K562 (cell line): ENCODE measurements at regions not wholly inside any gene's neighbourhood (a gene's known extent, or its start where the extent isn't known, plus 50 kb on each side); places are given as distances from the start of the nearest gene placed in this dataset.

ENCODE experiments used
- ATAC-seq: fragments of 200-7000 bp; cut with Tn5 transposase; 3 replicates; pipeline ENCODE4 v1.9.1; 2020; ENCODE audit warnings: moderate library complexity
- BruUV-seq: library from RNA; stranded (reverse); fragments of 400-500 nt; replicated peaks from 2 replicates; lab custom pipeline; 2021; lab: Mats Ljungman, UMichigan
- CTCF ChIA-PET: fragments of 300-600 bp; formaldehyde crosslinking; extraction: SDS; loops from one replicate; lab custom pipeline; 2021; ENCODE audit warnings: low intra/inter-chr PET ratio; lab: Yijun Ruan, JAX
- POLR2A ChIA-PET: fragments of 300-600, 350-650 bp; sonication (Branson Sonifier 250); formaldehyde crosslinking; extraction: SDS; loops from one replicate; lab custom pipeline; 2021; ENCODE audit warnings: antibody characterized with exemption, inconsistent platforms; lab: Yijun Ruan, JAX
- DNase-seq, 4 experiments: peaks; one replicate each; pipeline versions ENCODE4 v3.0.0 to v3.0.0-alpha.2; 2011 to 2018; ENCODE audit warnings: low spot score in 3 of 4, mixed read lengths in 3 of 4; ENCODE audit errors: extremely low read depth in 1 of 4
- FAIRE-seq: peaks from 2 replicates; lab custom pipeline; 2011; peaks lifted over from hg19 to GRCh38; lab: Jason Lieb, UNC
- H2AFZ ChIP-seq: 2 replicates; pipeline ENCODE4 v1.6.0; 2011; ENCODE audit warnings: low read depth, low read length, control low read depth, inconsistent platforms
- H3K27ac ChIP-seq: fragments of 200-600 bp; 3 replicates; pipeline ENCODE4 v1.8.0; 2011; ENCODE audit warnings: low read depth, mild to moderate bottlenecking, control low read depth, inconsistent platforms, low read length, moderate library complexity, mixed read lengths; ENCODE audit errors: extremely low read depth
- H3K27me3 ChIP-seq, 2 experiments: fragments of 300-600 bp in 1 of 2; 2 replicates in 1 of 2; 3 replicates in 1 of 2; pipeline versions ENCODE4 v1.6.0 to v1.8.0; 2011; ENCODE audit warnings: inconsistent platforms in 2 of 2, low read length in 2 of 2, mild to moderate bottlenecking in 1 of 2, mixed read lengths in 1 of 2, moderate library complexity in 1 of 2; ENCODE audit not compliant: control insufficient read depth in 2 of 2, insufficient read depth in 2 of 2
- H3K36me3 ChIP-seq: fragments of 300-600 bp; 3 replicates; pipeline ENCODE4 v1.8.0; 2011; ENCODE audit warnings: mild to moderate bottlenecking, low read length, inconsistent platforms; ENCODE audit not compliant: control insufficient read depth, insufficient read depth
- H3K4me1 ChIP-seq, 2 experiments: fragments of 200-600 bp in 1 of 2; replicated peaks in 1 of 2; 2 replicates in 1 of 2; 3 replicates in 1 of 2; pipeline versions ENCODE4 v1.5.1 to v1.8.0; 2011; ENCODE audit warnings: inconsistent platforms in 2 of 2, low read length in 2 of 2, mild to moderate bottlenecking in 1 of 2, mixed read lengths in 1 of 2, moderate library complexity in 1 of 2; ENCODE audit not compliant: control insufficient read depth in 2 of 2, insufficient read depth in 2 of 2
- H3K4me2 ChIP-seq: 2 replicates; pipeline ENCODE4 v1.6.1; 2011; ENCODE audit warnings: low read length, control low read depth, inconsistent platforms, mixed read lengths; ENCODE audit not compliant: insufficient read depth
- H3K4me3 ChIP-seq: fragments of 200-600 bp; sonication (generic), shearing (Covaris generic); 2 replicates; pipeline ENCODE4 v1.5.1; 2016; ENCODE audit warnings: control low read depth, inconsistent platforms
- H3K79me2 ChIP-seq: fragments of 200-600 bp; 3 replicates; pipeline ENCODE4 v1.8.0; 2011; ENCODE audit warnings: low read length, inconsistent platforms; ENCODE audit not compliant: control insufficient read depth, insufficient read depth
- H3K9ac ChIP-seq, 2 experiments: 2 replicates each; pipeline versions ENCODE4 v1.6.0 to v1.6.1; 2011; ENCODE audit warnings: low read depth in 2 of 2, low read length in 2 of 2, control low read depth in 1 of 2, inconsistent platforms in 1 of 2, mild to moderate bottlenecking in 1 of 2, mixed read lengths in 1 of 2; ENCODE audit not compliant: insufficient read depth in 1 of 2
- H3K9me1 ChIP-seq: one replicate; pipeline ENCODE4 v1.6.0; 2011; ENCODE audit warnings: inconsistent platforms, mild to moderate bottlenecking, low read length, moderate library complexity; ENCODE audit not compliant: control insufficient read depth, insufficient read depth
- H3K9me3 ChIP-seq: replicated peaks from 2 replicates; pipeline ENCODE4 v1.5.1; 2011; ENCODE audit warnings: low read depth, low read length, inconsistent platforms; ENCODE audit not compliant: control insufficient read depth, insufficient read depth
- H4K20me1 ChIP-seq: replicated peaks from 2 replicates; pipeline ENCODE4 v1.6.1; 2011; ENCODE audit warnings: low read length, inconsistent platforms, mixed read lengths; ENCODE audit not compliant: control insufficient read depth, insufficient read depth
- CTCF ChIP-seq, 3 experiments: IDR thresholded peaks in 2 of 3; conservative IDR thresholded peaks in 1 of 3; 2 replicates each; pipeline ENCODE4 v1.5.1; 2011 to 2012; ENCODE audit warnings: low read length in 3 of 3, mild to moderate bottlenecking in 3 of 3, control low read depth in 2 of 3, improper control_type of control experiment in 1 of 3, inconsistent platforms in 1 of 3, low read depth in 1 of 3, mixed read lengths in 1 of 3, moderate library complexity in 1 of 3; ENCODE audit not compliant: insufficient read depth in 2 of 3
- HDAC6 ChIP-seq: IDR thresholded peaks from 2 replicates; pipeline ENCODE4 v1.6.1; 2012; ENCODE audit warnings: low read depth, mild to moderate bottlenecking, control low read depth, inconsistent platforms, low read length, moderate library complexity
- MED1 ChIP-seq: sonication (generic); formaldehyde crosslinking; IDR thresholded peaks from 2 replicates; pipeline ENCODE4 v1.8.1; 2023; ENCODE audit warnings: missing genetic modification reagents, borderline replicate concordance
- NCOA6 ChIP-seq: fragments of 450-650 bp; IDR thresholded peaks from 2 replicates; pipeline ENCODE4 v1.6.1; 2017; ENCODE audit warnings: mild to moderate bottlenecking
- RAD21 ChIP-seq, 2 experiments: fragments of 250-450 bp in 1 of 2; fragments of 450-650 bp in 1 of 2; sonication (Bioruptor Pico) in 1 of 2; formaldehyde crosslinking in 1 of 2; IDR thresholded peaks in 1 of 2; conservative IDR thresholded peaks in 1 of 2; 2 replicates each; pipeline versions ENCODE4 v1.4.0 to v1.8.0; 2020 to 2022; ENCODE audit warnings: mild to moderate bottlenecking in 2 of 2, moderate library complexity in 1 of 2
- RHOXF2B ChIP-seq: fragments of 250-450 bp; sonication (Bioruptor Pico); conservative IDR thresholded peaks from 2 replicates; pipeline ENCODE4 v1.5.1; 2021
- SNIP1 ChIP-seq: fragments of 450-650 bp; IDR thresholded peaks from 2 replicates; pipeline ENCODE4 v1.7.1; 2017; ENCODE audit warnings: low read depth, mild to moderate bottlenecking
- WGBS: fragments of 100-300 bp; shearing (Covaris generic); methylation state at CpG from one replicate; pipeline ENCODE4 v1.1.6; 2016; ENCODE audit warnings: low coverage, mixed read lengths; ENCODE audit not compliant: insufficient coverage; ENCODE audit errors: missing lambda C conversion rate; 5-methylcytosine and 5-hydroxymethylcytosine counted together
- in situ Hi-C: fragments of 300-500 bp; cut with MboI; formaldehyde crosslinking; loops from 4 replicates; pipeline ENCODE4 v1.15.0; 2018; ENCODE audit warnings: inconsistent platforms, mixed read lengths
- intact Hi-C: fragments of 100-400 bp; cut with micrococcal nuclease; formaldehyde crosslinking; loops from 2 replicates; pipeline ENCODE4 v1.14.2; 2022
- TF ChIP-seq, protein P1 (sequence below): sonication (generic); formaldehyde crosslinking; IDR thresholded peaks from 2 replicates; pipeline ENCODE4 v1.8.1; 2022; ENCODE audit warnings: missing genetic modification reagents
- TF ChIP-seq, protein P2 (sequence below): fragments of 150-350 bp; IDR thresholded peaks from 2 replicates; pipeline ENCODE4 v1.6.1; 2014; ENCODE audit warnings: low read depth, mild to moderate bottlenecking, low read length, borderline replicate concordance

GRCh38 chr14:30443368-30444007 lies 115.5 kb upstream of the G2E3 start:
- no peaks in the 10 kb centered on the region for H3K27me3 ChIP-seq
- CTCF ChIA-PET: no interaction called here
- no peaks in the 10 kb centered on the region for H3K9me3 ChIP-seq
- H3K27ac ChIP-seq: no peak overlapping the region
- peak in 1 of 4 experiments; percentile 23 for DNase-seq
- no peaks in the 10 kb centered on the region for H3K36me3 ChIP-seq
- H3K9me1 ChIP-seq: no peaks in the 10 kb centered on the region
- no peak for ATAC-seq
- H3K4me1 ChIP-seq: no peaks in the 10 kb centered on the region
- no peak for FAIRE-seq
- no peak overlapping the region for H3K9ac ChIP-seq
- no peak overlapping the region for H3K4me2 ChIP-seq
- intact Hi-C loops: loop anchor here (1.0 kb wide), 1 partner anchor 68 kb away; no protein-coding TSS in a partner anchor
- no peak overlapping the region for H2AFZ ChIP-seq
- in situ Hi-C loops: no loop called here
- WGBS: 55% methylated on average over 7 of the region's 7 CpGs
- H4K20me1 ChIP-seq: no peaks in the 10 kb centered on the region
- BruUV-seq: no TSS peak
- H3K79me2 ChIP-seq: no peaks in the 10 kb centered on the region; the same call in 2 of the 3 replicates
- POLR2A ChIA-PET: no interaction called here
- no peak overlapping the region for H3K4me3 ChIP-seq
- TF ChIP-seq NCOA6 (no peak), MED1 (no peak), RHOXF2B (CRISPR knock-in tag) (no peak), RAD21 (CRISPR knock-in tag; conservative IDR thresholded peaks at IDR 0.05 in 1 of 2, IDR thresholded peaks at IDR 0.05 in 1 of 2) (peak in 1 of 2 experiments; percentile 55; a peak in 3 of 4 replicates), SNIP1 (no peak), HDAC6 (no peak), CTCF (IDR thresholded peaks at IDR 0.05 in 2 of 3, conservative IDR thresholded peaks at IDR 0.05 in 1 of 3; ENCODE audit: insufficient read depth in 2 of 3, low read depth in 1 of 3, low read length in 3 of 3) (peak in 2 of 3 experiments; percentile 31 to 44; a peak in 2 of 6 replicates)
- TF ChIP-seq, protein P1, sequence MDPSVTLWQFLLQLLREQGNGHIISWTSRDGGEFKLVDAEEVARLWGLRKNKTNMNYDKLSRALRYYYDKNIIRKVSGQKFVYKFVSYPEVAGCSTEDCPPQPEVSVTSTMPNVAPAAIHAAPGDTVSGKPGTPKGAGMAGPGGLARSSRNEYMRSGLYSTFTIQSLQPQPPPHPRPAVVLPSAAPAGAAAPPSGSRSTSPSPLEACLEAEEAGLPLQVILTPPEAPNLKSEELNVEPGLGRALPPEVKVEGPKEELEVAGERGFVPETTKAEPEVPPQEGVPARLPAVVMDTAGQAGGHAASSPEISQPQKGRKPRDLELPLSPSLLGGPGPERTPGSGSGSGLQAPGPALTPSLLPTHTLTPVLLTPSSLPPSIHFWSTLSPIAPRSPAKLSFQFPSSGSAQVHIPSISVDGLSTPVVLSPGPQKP: no peak
- TF ChIP-seq, protein P2, sequence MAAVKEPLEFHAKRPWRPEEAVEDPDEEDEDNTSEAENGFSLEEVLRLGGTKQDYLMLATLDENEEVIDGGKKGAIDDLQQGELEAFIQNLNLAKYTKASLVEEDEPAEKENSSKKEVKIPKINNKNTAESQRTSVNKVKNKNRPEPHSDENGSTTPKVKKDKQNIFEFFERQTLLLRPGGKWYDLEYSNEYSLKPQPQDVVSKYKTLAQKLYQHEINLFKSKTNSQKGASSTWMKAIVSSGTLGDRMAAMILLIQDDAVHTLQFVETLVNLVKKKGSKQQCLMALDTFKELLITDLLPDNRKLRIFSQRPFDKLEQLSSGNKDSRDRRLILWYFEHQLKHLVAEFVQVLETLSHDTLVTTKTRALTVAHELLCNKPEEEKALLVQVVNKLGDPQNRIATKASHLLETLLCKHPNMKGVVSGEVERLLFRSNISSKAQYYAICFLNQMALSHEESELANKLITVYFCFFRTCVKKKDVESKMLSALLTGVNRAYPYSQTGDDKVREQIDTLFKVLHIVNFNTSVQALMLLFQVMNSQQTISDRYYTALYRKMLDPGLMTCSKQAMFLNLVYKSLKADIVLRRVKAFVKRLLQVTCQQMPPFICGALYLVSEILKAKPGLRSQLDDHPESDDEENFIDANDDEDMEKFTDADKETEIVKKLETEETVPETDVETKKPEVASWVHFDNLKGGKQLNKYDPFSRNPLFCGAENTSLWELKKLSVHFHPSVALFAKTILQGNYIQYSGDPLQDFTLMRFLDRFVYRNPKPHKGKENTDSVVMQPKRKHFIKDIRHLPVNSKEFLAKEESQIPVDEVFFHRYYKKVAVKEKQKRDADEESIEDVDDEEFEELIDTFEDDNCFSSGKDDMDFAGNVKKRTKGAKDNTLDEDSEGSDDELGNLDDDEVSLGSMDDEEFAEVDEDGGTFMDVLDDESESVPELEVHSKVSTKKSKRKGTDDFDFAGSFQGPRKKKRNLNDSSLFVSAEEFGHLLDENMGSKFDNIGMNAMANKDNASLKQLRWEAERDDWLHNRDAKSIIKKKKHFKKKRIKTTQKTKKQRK: no peak
